Astrocyte of the spinal cord (primary cell): ENCODE measurements at regions not wholly inside any gene's neighbourhood (a gene's known extent, or its start where the extent isn't known, plus 50 kb on each side); places are given as distances from the start of the nearest gene placed in this dataset.
"Not testable (repeated sequence)": the region's sequence is repeated elsewhere in the genome, so short reads cannot be mapped to it uniquely, and the experiment has no call there.

ENCODE experiments used
- DNase-seq: peaks from one replicate; pipeline ENCODE4 v3.0.0; 2011; ENCODE audit warnings: low read depth, low spot score
- H3K4me3 ChIP-seq: 2 replicates; pipeline ENCODE4 v1.5.1; 2011; ENCODE audit warnings: low read depth, mild to moderate bottlenecking, low read length, moderate library complexity
- CTCF ChIP-seq: IDR thresholded peaks from 2 replicates; pipeline ENCODE4 v1.5.1; 2012; ENCODE audit warnings: low read depth, mild to moderate bottlenecking, low read length, inconsistent platforms
- in situ Hi-C: cut with HindIII; loops from 2 replicates; pipeline ENCODE4 v1.10.0; 2017; ENCODE audit warnings: low sequenced_read_pairs

- TF ChIP-seq CTCF, result no peak
- H3K4me3 ChIP-seq, result no peak overlapping the region
- no peak for DNase-seq
- in situ Hi-C loops, result no loop called here
Measured at GRCh38 chr2:94602466-94602865, 268.8 kb upstream of the TEKT4 start.

- DNase-seq, result no peak
- no peak overlapping the region for H3K4me3 ChIP-seq
- TF ChIP-seq CTCF, result no peak
- in situ Hi-C loops, result no loop called here
Measured at GRCh38 chr2:94622113-94622618, 249.1 kb upstream of the TEKT4 start.

GRCh38 chr2:94628953-94629352 is 242.3 kb upstream of the TEKT4 start:
- DNase-seq, H3K4me3 ChIP-seq, in situ Hi-C loops: not testable (repeated sequence)

- DNase-seq, H3K4me3 ChIP-seq, in situ Hi-C loops: not testable (repeated sequence)
Measured at GRCh38 chr2:94641397-94641796, 229.8 kb upstream of the TEKT4 start.

GRCh38 chr2:94652131-94652530 is 219.1 kb upstream of the TEKT4 start:
- in situ Hi-C loops, H3K4me3 ChIP-seq, DNase-seq: not testable (repeated sequence)

- H3K4me3 ChIP-seq, in situ Hi-C loops, DNase-seq: not testable (repeated sequence)
Measured at GRCh38 chr2:94669858-94670257, 201.4 kb upstream of the TEKT4 start.

GRCh38 chr2:94694236-94694635 is 177.0 kb upstream of the TEKT4 start:
- H3K4me3 ChIP-seq, DNase-seq, in situ Hi-C loops: not testable (repeated sequence)

- in situ Hi-C loops, DNase-seq, H3K4me3 ChIP-seq: not testable (repeated sequence)
Measured at GRCh38 chr2:94708982-94709381, 162.2 kb upstream of the TEKT4 start.

- no peak for TF ChIP-seq CTCF
- no peak for DNase-seq
- in situ Hi-C loops, result no loop called here
- H3K4me3 ChIP-seq, result no peak overlapping the region
Measured at GRCh38 chr2:94725543-94725942, 145.7 kb upstream of the TEKT4 start.

GRCh38 chr2:94735536-94735935 is 135.7 kb upstream of the TEKT4 start:
- in situ Hi-C loops, result not testable (repeated sequence)

GRCh38 chr2:94737145-94737544 is 134.1 kb upstream of the TEKT4 start:
- H3K4me3 ChIP-seq, DNase-seq, in situ Hi-C loops: not testable (repeated sequence)

More at GRCh38 chr2:94735536-94735935, 135.7 kb upstream of the TEKT4 start:
- not testable (repeated sequence) for H3K4me3 ChIP-seq, DNase-seq

- H3K4me3 ChIP-seq, in situ Hi-C loops, DNase-seq: not testable (repeated sequence)
Measured at GRCh38 chr2:94737736-94738342, 133.4 kb upstream of the TEKT4 start.
